SH-SY5Y (cell line): ENCODE measurements at regions not wholly inside any gene's neighbourhood (a gene's known extent, or its start where the extent isn't known, plus 50 kb on each side); places are given as distances from the start of the nearest gene placed in this dataset.

Experiments
- GATA2 ChIP-seq: IDR thresholded peaks from 2 replicates; pipeline ENCODE4 v1.6.1; 2011; ENCODE audit warnings: mild to moderate bottlenecking, low read depth, low read length
- GATA3 ChIP-seq: IDR thresholded peaks from 2 replicates; pipeline ENCODE4 v1.6.1; 2011; ENCODE audit warnings: low read depth, mild to moderate bottlenecking, low read length, moderate library complexity

DNA sequence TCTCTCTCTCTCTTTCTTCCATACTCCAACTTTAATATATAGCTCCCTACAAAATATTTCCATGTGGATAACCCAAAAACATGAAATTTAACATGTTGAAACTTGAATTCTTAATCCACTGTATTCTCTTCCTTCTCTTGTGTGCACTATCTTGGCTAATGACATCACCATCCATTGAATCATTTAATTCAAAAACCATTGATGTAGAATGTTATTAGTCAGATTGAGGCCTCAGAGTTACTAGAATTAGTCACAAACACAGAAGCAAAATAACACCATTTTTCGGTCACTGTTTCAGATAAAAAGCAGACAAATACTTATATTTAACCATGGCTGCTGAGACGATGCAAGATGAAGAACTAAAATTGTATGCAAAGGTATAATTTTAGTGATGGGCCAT, 256.9 kb upstream of the LRRC3B start:
- TF ChIP-seq GATA2 (no peak), GATA3 (no peak)
